Activated CD8-positive, alpha-beta memory T cell treated with anti-CD3 and anti-CD28 coated beads, Interleukin-2, amount 50 U/mL, for 24 hours (primary cell): ENCODE measurements at regions not wholly inside any gene's neighbourhood (a gene's known extent, or its start where the extent isn't known, plus 50 kb on each side); places are given as distances from the start of the nearest gene placed in this dataset.
"Not testable (repeated sequence)": the region's sequence is repeated elsewhere in the genome, so short reads cannot be mapped to it uniquely, and the experiment has no call there.

Experiments used
- DNase-seq: peaks from one replicate; pipeline ENCODE4 v3.0.0-alpha.2; 2020; ENCODE audit errors: extremely low read depth

DNA sequence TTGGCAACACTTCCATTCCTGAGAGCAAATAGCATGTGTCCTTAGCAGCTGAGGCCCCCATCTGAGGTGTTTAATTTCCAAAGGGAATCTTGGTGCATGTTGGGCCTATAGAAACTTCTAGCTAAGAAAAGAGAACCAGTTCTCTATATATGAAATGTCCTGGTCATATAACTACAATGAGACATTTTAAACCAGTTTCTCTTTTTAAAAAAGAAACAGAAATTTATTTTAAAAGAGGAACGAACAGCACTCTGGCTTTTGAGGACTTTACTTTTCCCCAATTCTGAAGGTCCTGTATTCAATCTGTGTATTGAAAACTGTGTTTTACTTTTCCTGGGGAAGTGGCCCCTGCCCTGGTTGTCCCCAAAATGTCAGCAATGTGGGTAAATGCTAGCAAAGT, 94.0 kb upstream of the FOXN2 start:
- DNase-seq, result no peak

DNA sequence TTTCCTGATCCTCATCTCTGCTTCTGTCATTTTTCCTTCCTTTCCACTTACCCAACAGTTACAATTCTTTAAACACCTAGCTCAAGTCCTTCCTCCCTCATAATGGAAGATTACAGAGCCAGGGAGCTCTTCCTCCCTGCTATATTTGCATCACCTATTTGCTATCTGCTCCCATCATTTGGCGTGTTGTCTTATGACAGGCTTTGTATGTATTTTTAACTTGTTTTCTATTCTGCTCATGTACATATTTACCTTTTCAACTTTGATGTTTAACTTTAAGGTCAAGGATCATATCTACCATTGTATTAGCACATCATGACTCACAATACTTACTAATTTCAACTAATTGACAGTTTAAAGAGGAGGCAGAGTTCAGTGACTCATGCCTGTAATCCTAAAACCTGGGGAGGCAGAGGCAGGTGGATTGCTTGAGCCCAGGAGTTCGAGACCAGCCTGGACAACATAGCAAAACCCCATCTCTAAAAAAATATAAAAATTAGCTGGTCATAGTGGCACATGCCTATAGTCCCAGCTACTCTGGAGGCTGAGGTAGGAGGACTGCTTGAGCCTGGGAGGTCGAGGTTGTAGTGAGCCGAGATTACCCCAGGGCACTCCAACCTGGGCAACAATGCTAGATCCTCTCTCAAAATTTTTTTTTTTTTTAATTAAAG, 92.5 kb upstream of the FOXN2 start:
- DNase-seq, result no peak

DNA sequence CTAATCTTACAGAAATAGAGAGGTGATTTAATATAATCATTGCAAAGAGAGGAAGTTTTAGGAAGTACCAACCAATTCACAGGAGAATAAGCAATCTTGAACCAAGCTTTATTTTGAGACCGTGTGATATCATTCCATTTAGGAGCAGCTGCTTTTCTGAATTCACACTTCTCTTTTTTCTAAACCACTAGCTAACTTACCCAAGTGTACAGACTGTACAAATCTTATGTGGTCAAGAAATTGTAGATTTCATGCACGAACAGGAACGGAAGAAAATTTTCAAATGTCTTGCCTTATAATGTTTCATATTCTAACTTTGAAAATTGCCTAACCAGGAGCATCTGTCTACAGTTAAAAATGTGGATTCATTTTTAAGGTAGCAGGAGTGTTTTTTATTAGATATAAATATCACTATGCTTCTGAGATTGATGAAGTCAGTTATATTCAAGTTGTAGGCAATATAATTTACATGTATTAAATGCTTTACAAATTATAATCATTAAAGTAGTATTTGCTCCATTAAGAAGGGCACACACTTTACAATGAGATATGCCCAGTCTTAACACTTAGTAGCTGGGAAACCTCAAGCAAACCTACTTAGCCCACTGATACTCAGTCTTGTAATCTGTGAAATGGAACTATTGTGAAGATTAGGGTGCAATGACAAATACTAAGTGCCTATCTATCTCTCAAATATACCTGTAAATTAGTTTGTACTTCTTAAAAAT, 86.7 kb upstream of the FOXN2 start:
- no peak for DNase-seq

DNA sequence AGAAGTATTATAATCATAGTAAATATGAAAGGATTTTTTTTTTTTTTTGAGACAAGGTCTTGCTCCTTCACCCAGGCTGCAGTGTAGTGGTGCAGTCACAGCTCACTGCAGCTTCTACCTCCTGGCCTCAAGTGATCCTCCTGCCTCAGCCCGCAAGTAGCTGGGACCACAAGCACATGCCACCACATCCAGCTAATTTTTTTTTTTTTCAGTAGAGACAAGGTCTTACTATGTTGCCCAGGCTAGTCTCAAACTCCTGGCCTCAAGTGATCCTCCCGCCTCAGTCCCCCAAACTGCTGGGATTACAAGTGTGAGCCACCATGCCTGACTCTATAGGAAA, 86.2 kb upstream of the FOXN2 start:
- no peak for DNase-seq

DNA sequence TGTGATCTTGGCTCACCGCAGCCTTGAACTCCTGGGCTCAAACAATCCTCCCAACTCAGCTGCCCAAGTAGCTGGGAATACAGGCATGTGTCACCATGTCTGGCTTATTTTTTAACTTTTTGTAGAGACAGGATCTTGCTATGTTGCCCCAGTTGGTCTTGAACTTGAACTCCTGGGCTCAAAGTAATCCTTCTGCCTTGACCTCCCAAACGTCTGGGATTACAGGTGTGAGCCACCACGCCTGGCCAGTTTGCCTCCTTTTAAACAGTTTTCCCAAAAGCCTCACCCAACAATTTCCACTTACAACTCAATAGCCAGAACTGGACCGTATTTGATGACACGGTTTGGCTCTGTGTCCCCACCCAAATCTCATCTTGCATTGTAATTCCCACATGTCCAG, 85.4 kb upstream of the FOXN2 start:
- no peak for DNase-seq

DNA sequence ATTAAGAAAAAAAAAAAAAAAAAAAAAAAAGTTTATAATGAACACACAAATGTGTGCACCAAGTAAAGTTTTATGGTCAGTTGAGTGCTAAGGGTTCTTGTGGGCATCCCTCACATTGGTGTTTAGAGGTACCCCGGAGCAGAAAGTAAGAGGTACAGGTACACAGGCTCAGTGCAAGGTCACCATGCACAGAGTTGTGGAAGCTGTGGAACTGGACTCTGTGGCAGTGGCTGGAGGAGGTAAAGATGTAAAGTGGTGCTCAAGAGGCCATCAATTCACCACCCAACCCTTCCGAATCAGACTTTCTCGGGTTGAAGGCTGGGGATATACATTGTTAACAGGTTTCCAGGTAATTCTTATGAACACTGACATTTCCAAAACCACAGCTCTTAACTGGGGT, 83.6 kb upstream of the FOXN2 start:
- no peak for DNase-seq

DNA sequence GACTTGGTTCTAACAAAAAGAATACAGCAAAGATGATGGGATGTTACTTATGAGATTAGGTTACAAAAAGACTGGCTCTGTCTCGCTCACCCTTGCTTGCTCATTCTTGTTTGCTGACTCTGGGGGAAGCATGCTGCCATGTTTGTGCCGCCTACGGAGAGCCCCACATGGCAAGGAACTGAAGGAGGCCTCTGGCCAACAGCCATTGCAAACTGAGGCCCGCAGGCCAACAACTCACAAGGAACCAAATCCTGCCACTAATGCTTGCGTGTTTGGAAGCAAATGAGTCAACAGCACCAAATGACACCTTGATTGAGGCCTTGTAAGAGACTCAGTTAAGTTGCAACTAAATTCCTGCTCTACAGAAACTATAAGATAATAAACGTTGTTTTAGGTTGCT, 82.1 kb upstream of the FOXN2 start:
- no peak for DNase-seq

DNA sequence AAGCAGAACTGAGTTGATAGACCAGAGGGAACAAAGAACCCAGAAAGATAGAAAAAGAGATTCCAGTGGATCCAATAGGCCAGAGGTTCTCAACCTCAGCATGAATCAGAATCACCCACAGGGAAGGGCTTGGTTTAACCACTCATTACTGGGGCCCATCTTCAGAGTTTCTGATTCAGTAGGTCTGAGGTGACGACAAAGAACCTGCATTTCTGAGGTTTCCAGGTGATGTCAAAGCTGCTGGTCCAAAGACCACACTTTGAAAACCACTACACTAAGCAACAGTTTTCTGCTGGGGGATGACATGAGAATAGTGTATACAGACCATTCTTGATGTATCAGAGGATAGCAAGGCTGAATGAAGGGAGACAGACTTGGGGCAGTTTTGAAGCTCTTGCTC, 81.5 kb upstream of the FOXN2 start:
- no peak for DNase-seq

DNA sequence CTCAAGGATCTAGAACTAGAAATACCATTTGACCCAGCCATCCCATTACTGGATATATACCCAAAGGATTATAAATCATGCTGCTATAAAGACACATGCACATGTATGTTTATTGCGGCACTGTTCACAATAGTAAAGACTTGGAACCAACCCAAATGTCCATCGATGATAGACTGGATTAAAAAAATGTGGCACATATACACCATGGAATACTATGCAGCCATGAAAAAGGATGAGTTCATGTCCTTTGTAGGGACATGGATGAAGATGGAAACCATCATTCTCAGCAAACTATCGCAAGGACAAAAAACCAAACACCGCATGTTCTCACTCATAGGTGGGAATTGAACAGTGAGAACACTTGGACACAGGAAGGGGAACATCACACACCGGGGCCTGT, 80.7 kb upstream of the FOXN2 start:
- not testable (repeated sequence) for DNase-seq

DNA sequence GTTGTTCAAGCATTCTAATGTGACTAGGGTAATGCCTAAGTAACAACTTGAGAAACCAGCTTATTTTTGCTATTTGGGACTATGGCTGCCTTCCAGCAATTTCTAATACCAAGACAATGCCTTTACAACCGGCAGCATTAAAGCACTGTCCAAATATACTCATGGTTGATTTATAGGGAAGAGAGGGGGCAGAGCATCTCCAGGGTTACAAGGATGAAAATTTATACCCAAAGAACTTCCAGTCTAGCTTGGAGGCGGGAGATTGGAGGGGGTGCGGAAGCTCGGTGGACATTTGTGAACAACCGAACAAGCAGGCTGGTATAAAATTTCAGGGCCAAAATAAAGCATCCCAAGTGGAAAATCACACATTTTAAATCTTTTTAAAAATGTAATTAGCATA, 79.4 kb upstream of the FOXN2 start:
- DNase-seq, result no peak

DNA sequence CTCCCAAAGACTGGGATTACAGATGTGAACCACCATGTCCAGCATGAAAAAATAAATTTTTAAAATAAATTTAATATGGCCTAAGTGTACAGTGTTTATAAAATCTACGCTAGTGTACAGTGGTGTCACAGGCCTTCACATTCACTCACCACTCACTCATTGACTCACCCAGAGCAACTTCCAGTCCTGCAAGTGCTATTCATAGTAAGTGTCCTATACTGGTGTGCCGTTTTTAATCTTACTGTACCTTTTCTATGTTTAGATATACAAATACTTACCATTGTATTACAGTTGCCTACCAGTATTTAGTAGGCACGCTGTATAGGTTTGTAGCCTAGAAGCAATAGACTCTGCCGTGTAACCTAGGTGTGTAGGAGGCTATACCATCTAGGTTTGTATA, 76.1 kb upstream of the FOXN2 start:
- no peak for DNase-seq

DNA sequence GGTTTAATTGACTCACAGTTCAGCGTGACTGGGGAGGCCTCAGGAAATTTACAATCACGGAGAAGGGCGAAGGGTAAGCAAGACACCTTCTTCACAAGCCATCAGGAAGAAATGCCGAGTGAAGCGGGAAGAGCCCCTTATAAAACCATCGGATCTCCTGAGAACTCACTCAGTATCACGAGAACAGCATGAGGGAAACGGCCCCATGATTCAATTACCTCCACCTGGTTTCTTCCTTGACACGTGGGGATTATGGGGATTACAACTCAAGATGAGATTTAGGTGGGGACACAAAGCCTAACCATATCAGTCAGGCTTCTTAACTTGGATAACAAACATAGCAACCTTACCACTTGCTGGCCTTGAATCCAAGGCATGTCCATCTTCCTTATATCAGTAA, 73.6 kb upstream of the FOXN2 start:
- no peak for DNase-seq

DNA sequence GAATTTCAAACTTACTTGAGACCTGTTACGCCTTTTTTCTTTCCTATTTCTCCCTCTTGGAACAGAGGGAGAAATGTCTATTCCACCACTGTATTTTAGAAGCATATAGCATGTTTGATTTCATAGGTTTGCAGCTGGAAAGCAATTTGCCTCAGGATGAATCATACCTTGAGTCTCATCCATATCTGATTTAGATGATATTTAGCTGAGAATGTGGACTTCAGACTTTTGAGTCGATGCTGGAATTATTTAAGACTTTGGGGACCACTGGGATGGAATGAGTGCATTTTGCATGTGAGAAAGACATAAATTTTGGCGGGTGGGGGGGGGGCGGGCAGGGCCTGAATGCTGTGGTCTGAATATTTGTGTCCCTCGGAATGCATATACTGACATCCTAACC, 67.3 kb upstream of the FOXN2 start:
- no peak for DNase-seq

DNA sequence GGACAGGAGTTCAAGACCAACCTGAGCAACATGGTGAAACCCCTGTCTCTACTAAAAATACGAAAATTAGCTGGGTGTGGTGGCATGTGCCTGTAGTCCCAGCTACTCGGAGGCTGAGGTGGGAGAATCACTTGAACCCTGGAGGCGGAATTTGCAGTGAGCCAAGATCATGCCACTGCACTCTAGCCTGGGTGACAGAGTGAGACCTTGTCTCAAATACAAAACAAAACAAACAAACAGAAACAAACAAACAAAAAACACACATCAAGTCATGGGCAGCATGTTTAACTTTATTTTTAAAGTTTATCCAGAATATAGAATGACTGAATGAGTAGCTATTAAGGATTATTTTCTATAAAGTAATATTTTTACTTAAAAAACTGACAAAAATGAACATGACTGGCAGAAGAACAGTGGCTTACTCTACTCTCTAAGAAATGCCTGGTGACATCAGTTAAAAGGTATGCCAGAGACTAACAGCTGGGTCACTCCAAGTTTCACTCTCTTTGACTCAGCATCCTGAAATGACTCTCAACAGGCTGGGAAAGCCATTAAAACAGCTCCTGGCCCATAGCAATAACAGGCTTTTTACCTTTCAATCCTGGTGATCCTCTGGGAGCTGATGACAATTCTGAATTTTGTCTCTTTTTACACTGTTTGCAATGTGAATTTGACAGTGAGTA, 66.1 kb upstream of the FOXN2 start:
- no peak for DNase-seq

DNA sequence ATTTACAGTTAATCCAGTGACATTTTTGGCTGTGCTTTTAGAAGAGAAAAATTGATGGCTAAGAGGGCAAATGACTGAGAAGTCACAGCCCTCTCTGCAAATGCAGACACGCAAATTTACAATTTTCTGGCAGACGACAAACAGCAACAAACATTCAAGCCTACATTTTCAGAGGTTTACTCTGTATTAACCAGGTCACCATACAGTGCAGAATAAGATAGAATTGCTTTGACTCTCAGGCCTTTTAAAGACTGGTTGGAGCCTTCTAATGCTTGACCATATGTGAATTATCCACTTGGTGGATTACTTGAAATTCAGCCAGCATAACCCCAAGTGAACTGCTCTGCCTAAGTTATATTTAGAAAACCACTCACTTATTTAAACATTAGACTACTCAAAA, 65.5 kb upstream of the FOXN2 start:
- DNase-seq, result no peak

DNA sequence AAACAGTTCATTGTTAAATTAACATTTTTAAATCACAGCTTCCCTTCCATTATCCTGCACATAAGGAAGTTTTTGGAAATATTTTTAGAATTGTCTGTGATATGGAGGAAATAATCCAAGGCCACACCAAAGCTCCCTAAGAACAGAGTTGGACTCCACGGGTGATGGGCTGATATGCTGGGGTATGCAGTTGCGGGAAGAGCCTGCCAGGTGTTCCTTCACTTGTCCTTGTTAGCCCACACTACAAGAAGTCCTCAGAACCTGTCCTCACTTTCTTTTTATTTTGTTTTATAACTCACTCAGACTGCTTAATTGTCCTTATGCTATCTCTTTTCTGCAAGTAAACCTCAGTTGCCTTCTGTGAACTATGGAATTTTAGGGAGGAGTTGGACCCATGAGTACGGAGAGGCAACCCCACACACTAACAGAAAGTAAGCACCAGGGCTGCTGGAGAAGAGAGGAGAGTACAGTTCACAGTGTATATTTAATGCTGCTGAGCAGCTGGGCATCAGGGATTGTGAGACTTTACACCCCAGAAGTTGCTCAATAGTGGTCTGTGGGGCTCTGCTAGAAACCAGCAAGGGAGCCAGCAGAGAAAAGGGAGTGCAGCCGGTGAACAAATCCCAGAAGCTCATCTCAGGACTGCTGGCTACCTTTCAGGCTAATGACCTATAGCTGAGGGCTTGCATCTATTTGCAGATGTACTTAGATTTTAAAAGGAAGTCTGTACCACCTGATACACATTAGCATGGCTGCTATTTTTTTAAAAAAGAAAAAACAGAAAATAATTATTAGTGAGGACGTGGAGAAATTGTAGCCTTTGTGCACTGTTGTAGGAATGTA, 64.6 kb upstream of the FOXN2 start:
- no peak for DNase-seq

DNA sequence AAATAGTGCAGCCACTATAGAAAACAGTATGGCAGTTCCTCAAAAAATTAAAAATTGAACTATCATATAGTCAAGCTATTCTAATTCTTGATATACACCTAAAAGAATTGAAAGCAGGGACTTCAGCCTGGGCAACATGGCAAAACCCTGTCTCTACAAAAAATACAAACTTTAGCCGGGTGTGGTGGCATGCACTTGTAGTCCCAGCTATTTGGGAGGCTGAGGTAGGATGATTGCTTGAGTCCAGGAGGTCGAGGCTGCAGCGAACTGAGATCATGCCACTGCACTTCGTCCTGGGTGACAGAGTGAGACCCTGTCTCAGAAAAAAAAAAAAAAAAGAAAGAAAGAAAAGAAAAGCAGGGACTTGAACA, 64.0 kb upstream of the FOXN2 start:
- DNase-seq, result no peak

DNA sequence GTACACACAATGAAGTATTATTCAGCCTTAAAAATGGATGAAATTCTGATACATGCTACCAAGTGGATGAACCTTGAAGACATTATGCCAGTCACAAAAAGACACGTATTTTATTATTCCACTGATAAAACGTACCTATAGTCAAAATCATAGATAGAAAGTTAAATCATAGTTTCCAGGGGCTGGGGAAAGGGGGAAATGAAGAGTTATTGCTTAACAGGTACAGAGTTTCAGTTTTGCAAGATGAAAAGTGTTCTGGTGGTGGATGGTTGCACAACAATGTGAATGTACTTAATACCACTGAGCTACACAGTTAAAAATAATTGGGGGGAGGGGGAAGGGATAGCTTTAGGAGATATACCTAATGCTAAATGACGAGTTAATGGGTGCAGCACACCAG, 63.5 kb upstream of the FOXN2 start:
- no peak for DNase-seq

DNA sequence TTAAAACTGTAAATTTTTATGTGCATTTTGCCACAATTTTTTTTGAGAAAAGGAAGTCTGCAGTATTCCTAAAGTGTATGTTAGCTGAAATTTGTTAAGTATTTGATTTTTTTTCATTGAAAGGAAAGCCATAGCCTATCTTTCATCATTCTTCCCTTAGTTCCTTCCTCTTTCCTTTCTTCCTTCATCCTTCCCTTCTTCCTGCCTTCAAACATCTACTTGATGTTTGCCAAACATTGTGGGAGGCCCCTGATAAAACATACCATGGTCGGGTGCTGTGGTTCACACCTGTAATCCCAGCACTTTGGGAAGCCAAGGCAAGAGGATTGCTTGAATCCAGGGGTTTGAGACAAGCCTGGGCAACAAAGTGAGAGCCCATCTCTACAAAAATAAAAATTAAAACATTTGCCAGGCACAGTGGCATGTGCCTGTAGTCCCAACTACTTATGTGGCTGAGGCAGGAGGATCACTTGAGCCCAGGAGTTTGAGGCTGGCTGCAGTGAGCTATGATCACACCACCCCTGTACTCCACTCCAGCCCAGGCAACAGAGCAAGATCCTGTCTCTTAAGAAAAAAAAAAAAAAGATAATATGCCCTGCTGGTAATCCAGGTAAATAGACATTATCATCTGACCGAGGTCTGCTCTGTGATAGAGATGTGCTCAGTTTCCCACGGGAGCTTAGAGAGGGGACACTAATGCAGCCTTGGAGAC, 62.9 kb upstream of the FOXN2 start:
- no peak for DNase-seq

DNA sequence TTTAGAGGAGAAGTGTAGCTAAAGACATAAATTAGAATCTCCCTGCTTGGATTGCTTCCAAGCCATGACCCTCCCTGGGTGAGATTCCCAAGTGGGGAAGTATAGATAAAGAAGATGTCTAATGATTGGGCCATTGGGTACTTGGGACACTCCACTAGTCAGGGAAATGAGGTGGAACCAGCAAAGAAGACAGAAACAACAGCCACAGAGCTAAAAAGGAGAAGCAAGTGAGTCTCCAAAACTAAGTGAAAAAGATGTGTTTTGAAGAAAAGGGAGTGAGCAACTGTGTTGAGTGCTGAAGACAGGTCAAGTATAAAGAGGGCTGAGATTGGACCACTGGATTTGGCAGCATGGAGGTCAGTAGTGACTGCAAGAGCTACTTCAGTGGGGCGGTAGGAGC, 61.2 kb upstream of the FOXN2 start:
- DNase-seq, result no peak

DNA sequence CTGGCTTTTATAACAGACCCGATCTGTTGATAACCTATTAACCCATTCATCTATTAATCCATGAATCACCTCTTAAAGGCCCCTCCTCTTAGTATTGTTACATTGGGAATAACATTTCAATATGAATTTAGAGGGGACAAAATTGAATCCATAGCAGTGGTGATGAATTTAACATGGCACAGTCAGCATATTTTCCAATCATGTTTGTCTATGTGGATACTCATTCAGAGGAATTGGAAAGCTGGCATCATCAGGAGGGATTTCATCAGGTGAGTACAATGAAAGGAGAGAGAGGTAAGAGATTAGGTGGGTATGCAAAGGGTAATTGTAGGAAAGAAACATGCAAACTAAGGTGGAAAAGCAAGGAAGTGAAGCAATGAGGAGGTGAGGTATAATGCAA, 59.6 kb upstream of the FOXN2 start:
- no peak for DNase-seq

DNA sequence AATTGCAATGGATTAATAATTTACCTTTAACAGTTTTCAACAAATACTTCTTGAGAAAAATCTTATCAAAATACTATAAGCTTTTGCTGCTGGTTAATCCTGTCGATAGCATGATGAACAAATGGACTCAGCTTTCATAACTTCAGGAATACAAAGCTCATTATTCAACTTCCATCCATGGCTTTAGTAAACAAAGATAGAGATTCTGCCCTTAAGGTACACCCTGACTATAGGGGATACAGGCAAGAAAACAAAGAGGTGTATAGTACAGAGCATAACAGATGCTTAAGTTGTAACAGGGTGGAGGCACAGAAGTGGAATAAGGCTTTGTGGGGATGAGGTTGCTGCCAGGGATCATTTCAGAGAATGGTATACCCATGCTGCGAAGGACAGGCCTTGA, 57.0 kb upstream of the FOXN2 start:
- no peak for DNase-seq
